ENCODE measurements at regions not wholly inside any gene's neighbourhood (a gene's known extent, or its start where the extent isn't known, plus 50 kb on each side); places are given as distances from the start of the nearest gene placed in this dataset.

DNA sequence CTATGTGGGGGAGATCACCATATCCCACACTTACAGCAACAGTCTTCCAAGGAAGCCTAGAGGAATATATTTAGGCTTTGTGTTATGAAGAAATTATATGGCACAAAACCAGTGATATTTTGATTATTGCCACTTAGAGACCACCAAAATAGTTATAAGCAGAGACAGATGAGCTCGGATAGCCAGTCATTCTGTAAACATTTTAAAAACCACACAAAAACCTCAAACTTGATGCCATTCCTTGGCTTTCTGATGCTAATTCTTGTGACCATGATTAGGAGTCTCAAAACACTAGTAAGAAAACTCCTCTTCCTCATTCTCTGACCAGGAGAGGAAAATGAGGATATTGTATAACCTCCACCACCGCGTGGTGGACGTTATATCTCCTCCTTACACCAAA, 496.4 kb downstream of the FOXO1 start:
- DNase-seq (ENCODE audit: low spot score) = no peak

GRCh38 chr13:40170982-40171381, 495.5 kb downstream of the FOXO1 start:
- DNase-seq (ENCODE audit: low spot score) = no peak

GRCh38 chr13:40171566-40171965, 494.9 kb downstream of the FOXO1 start:
- no peak for DNase-seq (ENCODE audit: low spot score)

DNA sequence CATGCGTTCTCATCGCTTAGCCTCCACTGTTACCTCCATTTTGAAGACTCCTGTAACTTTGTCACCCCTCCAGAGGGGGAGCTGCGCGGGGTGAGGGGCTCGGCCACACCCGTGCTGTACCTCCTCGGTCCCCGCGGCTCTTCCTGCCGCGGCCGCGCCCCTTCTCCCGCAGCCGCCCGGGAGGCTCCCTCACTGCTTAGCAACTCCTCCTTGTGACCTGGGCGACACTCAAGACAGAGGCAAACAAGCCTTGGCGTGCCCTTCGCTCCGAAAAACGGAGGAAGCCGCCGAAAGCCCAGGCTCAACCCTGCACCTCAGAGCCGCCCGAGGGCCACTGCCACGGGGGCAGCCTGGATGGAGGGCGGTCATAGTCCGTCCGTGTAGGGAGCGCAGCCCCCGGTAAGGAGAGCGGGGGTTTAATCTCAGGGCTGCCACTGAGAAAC, 494.3 kb downstream of the FOXO1 start:
- no peak for DNase-seq (ENCODE audit: low spot score)

DNA sequence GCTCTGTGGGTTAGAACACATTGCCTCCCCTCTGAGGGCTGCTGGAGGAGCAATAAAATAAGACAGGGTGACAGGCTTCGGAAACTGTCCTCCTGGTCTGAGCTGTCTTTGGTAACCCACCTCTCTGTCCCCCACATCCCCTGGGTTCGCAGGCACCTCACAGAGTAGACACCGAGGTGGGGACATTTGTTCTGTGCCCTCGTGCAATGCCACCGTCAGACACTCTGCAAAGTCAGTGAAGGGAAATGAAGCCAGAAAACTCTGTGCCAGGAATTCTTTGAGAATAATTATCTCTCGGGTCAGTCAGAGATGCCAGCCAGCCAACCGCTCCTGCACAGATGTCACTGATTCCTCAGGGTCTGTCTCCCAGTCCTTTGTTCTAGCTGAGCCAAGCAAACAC, 493.6 kb downstream of the FOXO1 start:
- no peak for DNase-seq (ENCODE audit: low spot score)

- DNase-seq (ENCODE audit: low spot score) = no peak
These were observed 490.8 kb downstream of the FOXO1 start for GRCh38 chr13:40175639-40176038.

GRCh38 chr13:40176242-40176641, 490.2 kb downstream of the FOXO1 start:
- no peak for DNase-seq (ENCODE audit: low spot score)

- DNase-seq (ENCODE audit: low spot score) = no peak
These were observed 488.3 kb downstream of the FOXO1 start for GRCh38 chr13:40178130-40178529.

GRCh38 chr13:40179445-40180281, 486.8 kb downstream of the FOXO1 start:
- no peak for DNase-seq (ENCODE audit: low spot score)

DNA sequence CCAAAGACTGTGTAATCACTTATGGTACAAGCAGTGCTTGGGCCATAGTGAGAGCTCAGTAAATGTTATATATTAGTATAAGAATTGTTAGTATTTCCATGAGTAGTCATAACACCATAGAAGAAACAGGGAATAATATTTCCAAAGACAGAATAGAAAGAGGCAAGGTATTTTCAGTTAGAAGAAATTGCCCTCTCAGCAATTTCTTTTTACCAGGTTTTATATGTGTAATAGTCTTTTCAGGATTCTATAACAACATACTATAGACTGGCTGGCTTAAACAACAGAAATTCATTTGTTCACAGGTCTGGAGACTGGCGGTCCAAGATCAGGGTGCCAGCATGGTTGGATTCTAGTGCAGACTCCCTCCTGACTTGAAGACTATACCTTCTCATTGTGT, 485.7 kb downstream of the FOXO1 start:
- DNase-seq (ENCODE audit: low spot score) = no peak

DNA sequence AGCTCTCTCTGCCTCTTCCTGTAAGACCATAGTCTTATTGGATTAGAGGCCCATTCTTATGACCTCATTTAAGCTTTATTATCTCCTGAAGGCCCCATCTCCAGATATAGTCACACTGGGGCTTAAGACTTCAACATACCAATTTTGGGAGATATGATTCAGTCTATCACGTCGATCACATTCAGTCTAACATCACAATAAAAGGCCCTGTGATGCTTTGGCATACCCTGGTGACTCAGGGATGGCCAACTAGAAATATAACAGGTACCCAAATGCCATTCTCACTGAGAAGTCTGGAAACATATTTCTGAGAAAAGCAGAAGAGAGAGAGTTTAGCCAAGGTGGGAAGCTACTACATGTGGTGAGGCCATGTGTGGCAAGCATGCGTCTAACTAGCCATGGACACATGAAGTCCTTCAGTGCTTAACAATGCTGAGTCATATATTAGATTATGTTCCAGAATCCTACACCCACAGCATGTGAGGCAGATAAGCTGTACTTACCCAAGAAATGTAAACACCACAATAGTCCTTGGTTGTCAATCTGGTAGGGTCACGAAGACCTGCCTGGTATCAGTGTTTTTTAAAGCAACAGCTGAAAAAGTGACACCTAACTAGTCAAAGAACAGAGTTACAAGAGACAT, 485.1 kb downstream of the FOXO1 start:
- no peak for DNase-seq (ENCODE audit: low spot score)

DNA sequence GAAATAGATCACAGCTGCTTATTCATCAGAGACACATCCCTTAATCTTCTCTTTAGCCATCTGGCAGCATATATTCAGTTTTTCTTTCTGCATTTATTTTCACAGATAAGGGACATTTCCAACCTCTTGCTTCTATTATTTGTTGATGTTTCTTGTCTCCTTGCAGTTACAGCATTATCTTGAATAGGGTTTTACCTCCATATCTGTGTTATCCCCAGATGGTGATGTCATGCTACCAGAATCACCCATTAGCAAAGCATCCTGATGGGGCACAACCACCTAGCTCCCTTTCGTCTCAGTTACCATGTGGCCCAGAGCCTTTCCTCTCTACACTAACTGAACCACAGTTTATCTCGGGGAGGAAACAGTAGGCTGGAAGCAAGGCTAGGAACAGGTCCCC, 483.9 kb downstream of the FOXO1 start:
- DNase-seq (ENCODE audit: low spot score) = no peak

GRCh38 chr13:40185414-40185813, 481.0 kb downstream of the FOXO1 start:
- DNase-seq (ENCODE audit: low spot score) = no peak

DNA sequence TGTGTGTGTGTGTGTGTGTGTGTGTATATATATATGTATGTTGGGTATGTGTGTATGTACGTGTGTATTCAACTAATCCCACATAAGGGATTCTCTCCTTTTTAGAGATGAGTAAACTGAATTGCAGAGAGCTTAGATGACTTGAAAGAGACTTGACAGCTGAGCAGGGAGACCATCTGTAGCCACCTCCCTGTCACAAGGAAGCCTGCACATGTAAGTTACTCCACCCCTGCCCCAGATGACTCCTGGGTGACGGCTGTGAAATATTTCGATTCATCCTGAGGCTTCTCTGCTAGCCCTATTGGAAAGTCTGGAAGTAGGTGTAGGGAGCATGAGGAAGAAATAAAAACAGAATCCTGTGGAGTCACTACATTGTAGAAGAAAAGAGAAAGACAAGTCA, 480.4 kb downstream of the FOXO1 start:
- DNase-seq (ENCODE audit: low spot score) = no peak

GRCh38 chr13:40186626-40187323, 479.7 kb downstream of the FOXO1 start:
- no peak for DNase-seq (ENCODE audit: low spot score)

DNA sequence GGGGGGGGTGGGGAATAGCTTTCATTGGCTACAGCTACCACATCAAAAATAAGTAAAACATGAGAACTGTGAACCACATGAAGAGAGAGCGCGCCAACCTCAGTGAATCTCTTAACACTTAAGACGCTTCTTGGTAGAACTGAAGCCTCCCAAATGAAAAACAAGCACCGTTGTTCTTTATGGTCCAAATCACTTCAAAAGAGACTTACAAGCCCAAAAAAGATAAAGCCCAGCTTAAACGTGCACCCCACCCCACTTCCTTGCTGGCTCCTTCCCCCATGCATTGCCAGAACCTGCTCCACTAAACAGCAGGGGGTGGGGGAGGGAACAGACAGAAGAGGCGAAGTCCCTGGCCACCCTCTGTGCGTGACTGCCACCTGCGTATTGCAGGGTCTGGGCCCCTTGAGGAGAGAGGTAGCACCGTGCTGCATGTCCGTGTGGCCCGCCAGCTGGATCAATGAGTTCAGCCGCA, 479.1 kb downstream of the FOXO1 start:
- no peak for DNase-seq (ENCODE audit: low spot score)

GRCh38 chr13:40187841-40188591, 478.4 kb downstream of the FOXO1 start:
- DNase-seq (ENCODE audit: low spot score) = no peak

GRCh38 chr13:40189426-40189825, 477.0 kb downstream of the FOXO1 start:
- no peak for DNase-seq (ENCODE audit: low spot score)

DNA sequence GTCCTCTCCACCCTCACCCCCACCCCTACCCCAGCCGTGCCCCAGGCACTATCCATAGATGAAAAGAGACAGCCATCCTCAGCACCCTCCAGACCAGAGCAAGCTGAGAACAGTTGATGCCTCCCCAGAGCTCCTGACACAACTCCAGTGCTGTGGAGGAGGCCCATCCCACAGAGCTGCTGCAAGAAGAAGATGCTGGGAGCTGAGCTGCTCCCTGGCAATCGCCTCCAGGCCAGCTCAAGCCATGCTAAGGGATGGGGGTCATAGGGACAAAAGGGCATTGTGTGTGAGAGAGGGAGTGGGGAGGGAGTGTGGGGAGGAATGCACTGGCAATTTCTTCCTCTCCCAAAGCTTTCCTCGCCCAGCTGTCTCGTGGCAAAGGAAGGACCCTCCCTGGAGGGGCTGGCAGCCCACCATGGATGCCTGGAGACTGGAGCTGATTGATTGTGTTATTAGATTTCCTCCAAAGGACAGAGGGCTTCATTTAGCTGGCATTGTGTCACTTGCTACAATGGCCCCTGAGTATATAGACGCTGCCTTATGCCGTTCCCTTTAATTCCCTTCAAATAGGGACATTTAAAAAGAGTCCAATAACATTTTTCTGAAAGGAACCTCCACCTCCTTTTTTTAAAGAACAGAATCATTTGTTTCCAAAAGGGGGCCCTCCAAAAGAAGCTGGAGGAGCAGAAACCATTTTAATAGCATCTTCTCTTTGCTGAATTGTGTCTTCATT, 476.4 kb downstream of the FOXO1 start:
- DNase-seq (ENCODE audit: low spot score) = no peak

GRCh38 chr13:40190641-40191100, 475.8 kb downstream of the FOXO1 start:
- DNase-seq (ENCODE audit: low spot score) = no peak
